Activated CD4-positive, alpha-beta T cell treated with anti-CD3 and anti-CD28 coated beads for 48 hours (primary cell): ENCODE measurements at regions not wholly inside any gene's neighbourhood (a gene's known extent, or its start where the extent isn't known, plus 50 kb on each side); places are given as distances from the start of the nearest gene placed in this dataset.
"Not testable (repeated sequence)": the region's sequence is repeated elsewhere in the genome, so short reads cannot be mapped to it uniquely, and the experiment has no call there.

Experiments used
- DNase-seq: peaks from one replicate; pipeline ENCODE4 v3.0.0-alpha.2; 2020

- DNase-seq: not testable (repeated sequence)
Observed at GRCh38 chr10:53155674-53156073, 383.1 kb upstream of the MBL2 start.

- no peak for DNase-seq
Observed at GRCh38 chr10:53153831-53154230, 381.2 kb upstream of the MBL2 start.

GRCh38 chr10:53140506-53140905 lies 367.9 kb upstream of the MBL2 start:
- no peak for DNase-seq

- no peak for DNase-seq
Observed at GRCh38 chr10:53135897-53136253, 363.3 kb upstream of the MBL2 start.

- DNase-seq: no peak
Observed at GRCh38 chr10:53135213-53135896, 362.8 kb upstream of the MBL2 start.

GRCh38 chr10:53134050-53134449 lies 361.5 kb upstream of the MBL2 start:
- DNase-seq: no peak

GRCh38 chr10:53130337-53130736 lies 357.8 kb upstream of the MBL2 start:
- no peak for DNase-seq

- DNase-seq: no peak
Observed at GRCh38 chr10:53127686-53128085, 355.1 kb upstream of the MBL2 start.

- DNase-seq: no peak
Observed at GRCh38 chr10:53123311-53123710, 350.7 kb upstream of the MBL2 start.

GRCh38 chr10:53122281-53122680 lies 349.7 kb upstream of the MBL2 start:
- no peak for DNase-seq

- no peak for DNase-seq
Observed at GRCh38 chr10:53115660-53116059, 343.1 kb upstream of the MBL2 start.

GRCh38 chr10:53111529-53111928 lies 338.9 kb upstream of the MBL2 start:
- peak; percentile 3 for DNase-seq

- no peak for DNase-seq
Observed at GRCh38 chr10:53109320-53109719, 336.7 kb upstream of the MBL2 start.

GRCh38 chr10:53108317-53108934 lies 335.8 kb upstream of the MBL2 start:
- no peak for DNase-seq

- DNase-seq: no peak
Observed at GRCh38 chr10:53107711-53108110, 335.1 kb upstream of the MBL2 start.

- DNase-seq: no peak
Observed at GRCh38 chr10:53102424-53102823, 329.8 kb upstream of the MBL2 start.

GRCh38 chr10:53093878-53094277 lies 321.3 kb upstream of the MBL2 start:
- DNase-seq: no peak

- DNase-seq: no peak
Observed at GRCh38 chr10:53091574-53091973, 319.0 kb upstream of the MBL2 start.

GRCh38 chr10:53088961-53089360 lies 316.4 kb upstream of the MBL2 start:
- DNase-seq: no peak

GRCh38 chr10:53079283-53079682 lies 306.7 kb upstream of the MBL2 start:
- no peak for DNase-seq

GRCh38 chr10:53076948-53077347 lies 304.4 kb upstream of the MBL2 start:
- DNase-seq: no peak

- no peak for DNase-seq
Observed at GRCh38 chr10:53075469-53075868, 302.9 kb upstream of the MBL2 start.

- DNase-seq: no peak
Observed at GRCh38 chr10:53072144-53072543, 299.6 kb upstream of the MBL2 start.

- DNase-seq: no peak
Observed at GRCh38 chr10:53071505-53072125, 299.0 kb upstream of the MBL2 start.

- DNase-seq: no peak
Observed at GRCh38 chr10:53069013-53069412, 296.4 kb upstream of the MBL2 start.
